ENCODE measurements at regions not wholly inside any gene's neighbourhood (a gene's known extent, or its start where the extent isn't known, plus 50 kb on each side); places are given as distances from the start of the nearest gene placed in this dataset.

- TF ChIP-seq EZH2 (optimal IDR thresholded peaks at IDR 0.05; ENCODE audit: low read depth, low read length) (no peak), CTCF (IDR thresholded peaks at IDR 0.05; ENCODE audit: low read length) (no peak; the same call in 1 of the 2 replicates), EZH2phosphoT487 (IDR thresholded peaks at IDR 0.05; ENCODE audit: low read length) (no peak)
Measured at GRCh38 chr1:88228114-88228513, 456.0 kb upstream of the PKN2 start.
